CD4-positive, alpha-beta T cell treated with Interleukin-12 subunit alpha and Interleukin-12 subunit beta, for 1 hour (primary cell): ENCODE measurements at regions not wholly inside any gene's neighbourhood (a gene's known extent, or its start where the extent isn't known, plus 50 kb on each side); places are given as distances from the start of the nearest gene placed in this dataset.

Source experiments
- DNase-seq: peaks from one replicate; pipeline ENCODE4 v3.0.0-alpha.2; 2020

DNA sequence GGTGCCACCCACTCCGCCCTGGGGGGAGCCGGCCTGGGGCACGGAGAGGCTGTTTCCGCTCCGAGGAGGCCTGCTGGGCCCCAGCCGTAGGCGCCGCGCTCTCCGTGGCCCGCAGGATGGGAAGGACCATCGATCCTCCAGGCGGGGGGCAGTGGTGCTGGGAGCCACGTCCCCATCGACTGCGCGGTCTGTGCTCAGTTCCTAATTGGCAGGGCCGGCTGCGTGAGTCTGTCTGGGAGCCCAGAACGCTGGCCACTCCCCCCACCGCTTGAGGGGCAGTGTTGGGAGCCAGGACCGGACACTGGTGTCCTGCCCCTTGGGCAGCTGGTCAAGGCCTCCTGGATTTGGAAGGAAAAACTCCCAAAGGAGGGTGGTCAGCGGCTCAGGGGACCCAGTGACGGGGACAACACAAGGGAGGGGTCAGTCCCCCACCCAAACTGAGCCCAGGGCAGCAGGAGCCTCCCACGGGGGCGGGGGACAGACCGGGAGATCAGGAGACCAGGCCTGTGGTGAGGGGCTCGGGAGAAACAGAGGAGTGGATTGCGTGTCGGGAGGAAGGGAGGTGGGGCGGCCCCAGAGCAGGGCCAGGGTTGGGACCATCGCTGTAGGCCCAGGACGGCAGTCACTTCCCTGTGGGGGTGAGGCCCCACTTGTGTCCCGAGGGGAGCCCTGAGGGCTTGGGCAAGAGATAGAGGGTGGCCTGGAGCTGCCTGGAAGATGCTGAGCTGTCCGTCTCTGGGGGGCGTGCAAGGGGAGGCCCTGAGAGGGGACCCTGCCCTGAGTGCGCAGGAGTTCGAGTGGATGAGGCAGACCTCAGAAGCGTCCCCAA, 89.0 kb downstream of the UNCX start:
- no peak for DNase-seq

DNA sequence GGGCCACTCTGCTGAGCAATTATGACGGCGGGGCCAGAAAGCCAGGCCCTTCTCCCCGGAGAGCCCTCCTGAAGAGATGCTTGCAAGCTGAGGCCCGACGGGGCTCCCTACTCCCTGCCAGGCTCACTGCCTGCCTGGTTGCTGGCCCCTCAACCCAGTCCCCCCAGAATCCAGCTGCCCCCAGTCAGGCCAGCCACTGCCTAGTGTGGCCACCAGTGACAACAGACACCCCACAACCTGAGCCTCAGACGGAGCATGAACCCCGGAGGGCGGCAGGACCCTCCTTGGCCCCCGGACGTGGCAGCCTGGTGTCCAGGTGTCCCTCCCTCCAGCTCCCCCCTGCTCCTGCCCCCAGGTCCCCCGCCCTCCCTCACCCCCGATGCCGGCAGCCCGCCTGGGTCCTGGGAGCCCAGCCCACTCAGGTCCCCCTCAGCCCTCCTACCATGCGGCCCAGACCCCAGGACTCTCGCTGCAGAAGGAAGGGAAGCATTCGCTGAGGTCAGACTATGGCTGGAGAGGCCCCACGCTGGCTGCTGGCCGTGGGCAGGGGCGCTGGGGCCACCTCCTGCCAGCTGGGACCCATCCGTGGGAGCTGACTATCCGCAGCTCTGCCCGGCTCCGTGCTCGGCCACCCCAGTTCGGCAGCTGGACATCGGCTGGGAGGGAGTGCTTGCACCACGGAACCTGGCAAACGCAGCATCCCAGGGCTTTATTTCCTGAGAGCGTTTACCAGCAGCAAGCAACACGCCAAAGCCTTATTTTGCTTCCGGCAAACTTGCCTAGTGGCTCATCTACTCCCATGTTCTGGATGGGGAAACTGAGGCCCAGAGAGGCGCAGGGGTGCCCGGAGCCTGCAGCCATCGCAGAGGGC, 89.8 kb downstream of the UNCX start:
- DNase-seq, result no peak

DNA sequence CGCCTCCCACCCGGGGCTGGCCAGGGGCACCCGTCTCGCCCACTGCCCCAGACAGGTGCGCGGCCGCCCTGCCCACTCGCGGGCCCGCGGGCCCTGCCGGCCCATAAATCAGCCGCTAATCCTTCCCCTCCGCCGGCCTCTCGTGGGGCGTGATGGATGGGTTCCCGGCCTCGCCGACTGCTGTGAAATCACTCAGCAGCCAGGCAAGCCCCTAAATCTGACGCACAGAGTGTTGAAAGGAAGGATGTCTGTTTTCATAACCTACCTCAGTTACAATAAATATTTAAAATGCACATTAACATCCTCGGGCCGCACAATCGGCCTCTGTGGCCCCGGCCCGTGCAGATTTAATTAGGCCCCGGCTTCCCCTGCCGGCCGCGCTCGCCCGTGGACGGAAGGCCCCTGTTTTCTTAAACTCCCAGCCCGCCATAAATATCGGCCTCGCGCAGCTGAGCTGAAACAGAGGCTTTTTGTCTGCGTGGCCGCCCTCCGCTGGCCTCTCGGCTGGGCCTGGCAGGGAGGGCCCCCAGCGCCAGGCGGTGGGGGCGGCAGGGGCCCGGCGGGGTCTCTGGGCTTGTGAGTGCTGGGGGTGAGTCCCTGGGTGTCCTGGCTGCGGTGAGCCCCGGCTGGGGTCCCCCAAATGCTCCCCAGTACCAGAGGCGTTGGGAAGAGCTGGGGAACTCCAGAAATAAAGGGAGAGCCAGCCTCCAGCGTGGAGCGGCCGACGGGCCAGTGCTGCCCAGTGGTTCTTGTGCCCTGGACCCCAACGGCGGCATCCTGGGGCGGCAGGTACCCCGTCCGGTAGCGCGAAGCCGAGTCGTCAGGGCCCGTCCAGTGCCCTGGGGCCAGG, 90.7 kb downstream of the UNCX start:
- no peak for DNase-seq

DNA sequence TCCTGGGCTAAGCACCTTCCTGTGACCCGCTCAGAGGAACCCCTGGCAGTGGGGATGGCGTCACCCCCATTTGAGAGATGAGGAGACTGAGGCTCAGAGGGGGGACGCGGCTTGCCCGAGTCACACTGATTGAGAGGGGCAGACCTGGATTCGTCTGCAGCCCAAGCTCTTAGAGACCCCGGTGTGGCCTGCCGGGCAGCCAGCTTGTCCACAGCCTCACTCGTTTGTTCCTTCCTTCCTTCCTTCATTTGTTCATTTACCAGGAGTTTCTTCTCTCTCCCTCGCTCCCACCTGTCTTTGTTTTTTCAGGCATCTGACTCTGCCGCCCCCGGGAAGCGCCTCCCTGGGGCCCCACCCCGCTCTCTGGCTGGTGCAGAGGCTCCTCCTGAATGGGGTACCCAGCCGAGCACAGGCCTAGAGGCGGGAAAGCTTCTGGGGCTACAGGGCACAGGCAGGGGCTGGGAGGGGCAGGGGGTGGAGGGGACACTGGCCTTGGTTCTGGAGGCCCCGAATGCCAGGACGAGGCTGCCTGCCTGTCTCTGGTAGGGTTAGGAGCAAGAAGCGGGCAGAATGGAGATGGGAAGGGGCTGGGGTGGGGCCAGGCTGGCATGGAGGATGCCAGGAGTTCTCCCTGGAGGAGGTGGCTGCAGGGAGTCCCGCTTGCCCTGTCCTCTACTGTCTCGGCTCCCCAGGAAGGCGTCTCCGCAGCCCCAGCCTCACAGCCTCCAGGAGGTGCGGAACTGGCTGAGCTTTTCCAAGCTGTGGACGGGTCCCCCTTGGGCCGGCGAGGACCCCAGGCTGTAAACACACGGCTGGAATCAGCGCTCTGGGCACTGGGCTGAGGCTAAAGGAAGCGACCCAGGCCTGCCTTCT, 91.6 kb downstream of the UNCX start:
- DNase-seq, result no peak

DNA sequence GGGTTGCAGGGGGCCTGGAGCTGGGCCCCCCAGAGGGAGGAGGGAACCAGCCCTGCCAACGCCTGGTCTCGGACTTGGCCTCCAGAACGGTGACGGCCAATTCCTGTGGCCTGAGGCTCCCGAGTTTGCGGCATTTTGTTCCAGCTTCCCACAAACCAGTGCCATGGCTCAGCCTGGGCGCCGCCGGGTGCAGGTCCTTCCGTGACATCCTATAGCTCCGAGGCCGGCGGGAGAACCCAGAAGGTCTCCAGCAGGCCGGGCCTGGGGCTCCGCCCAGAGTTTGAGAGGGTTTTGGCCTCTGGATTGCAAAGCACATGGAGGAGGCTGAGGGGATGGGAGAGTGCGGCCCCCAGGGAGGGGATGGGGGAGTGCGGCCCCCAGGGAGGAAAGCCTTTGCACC, 92.6 kb downstream of the UNCX start:
- DNase-seq, result no peak

DNA sequence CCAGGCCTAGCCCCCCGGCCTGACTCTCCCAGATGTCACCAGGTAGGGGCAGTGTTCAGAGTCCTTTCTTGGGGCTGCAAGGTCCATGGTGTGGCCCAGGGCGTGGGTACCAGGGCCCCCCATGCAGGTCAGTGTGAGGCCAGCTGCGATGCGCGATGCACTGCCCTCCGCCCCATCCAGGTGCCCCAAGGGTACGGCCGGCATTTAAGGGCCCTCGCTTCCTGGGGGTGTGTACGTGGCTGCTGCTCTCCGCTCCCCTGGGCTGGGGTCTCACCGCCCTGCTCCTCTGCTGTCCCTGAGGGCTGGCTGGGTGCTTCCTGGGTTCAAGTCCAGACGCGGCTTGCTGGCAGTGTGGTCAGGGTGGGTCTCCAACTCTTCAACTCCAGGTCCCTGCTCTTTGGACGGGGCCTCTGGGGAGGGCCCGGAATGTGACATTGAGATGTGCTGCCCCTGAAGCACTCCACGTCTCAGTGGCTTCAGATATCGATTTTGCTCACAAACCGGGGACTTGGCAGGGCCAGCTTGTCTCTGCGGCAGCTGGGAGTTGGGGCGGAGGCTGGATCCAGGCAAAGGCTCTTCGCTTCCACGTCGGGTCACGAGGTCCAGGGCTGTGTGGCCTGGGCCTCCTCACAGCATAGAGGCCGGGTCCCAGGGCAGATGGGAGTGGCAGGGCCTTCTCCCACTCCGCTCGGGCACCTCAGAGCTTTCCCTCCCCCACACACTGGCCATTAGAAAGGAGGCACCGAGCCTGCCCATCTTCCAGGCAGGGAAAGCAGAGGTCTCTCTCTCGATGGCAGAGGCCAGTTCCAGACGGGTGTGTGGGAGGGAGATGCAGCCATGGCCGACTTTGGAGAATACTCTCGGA, 93.2 kb downstream of the UNCX start:
- DNase-seq, result no peak

DNA sequence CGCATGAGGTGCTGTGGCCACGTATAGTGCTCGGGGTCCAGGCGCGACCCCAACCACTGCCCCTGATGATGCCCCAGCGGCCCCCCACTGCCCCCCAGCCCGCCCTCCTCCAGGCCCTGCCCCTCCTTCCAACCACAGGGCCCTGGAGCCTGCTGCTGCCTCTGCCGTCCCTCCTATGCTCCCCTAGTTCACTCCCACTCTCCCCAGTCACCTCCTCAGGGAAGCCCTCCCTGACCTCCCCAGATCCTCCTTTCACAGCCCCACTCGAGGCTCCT, 93.8 kb downstream of the UNCX start:
- DNase-seq, result no peak

DNA sequence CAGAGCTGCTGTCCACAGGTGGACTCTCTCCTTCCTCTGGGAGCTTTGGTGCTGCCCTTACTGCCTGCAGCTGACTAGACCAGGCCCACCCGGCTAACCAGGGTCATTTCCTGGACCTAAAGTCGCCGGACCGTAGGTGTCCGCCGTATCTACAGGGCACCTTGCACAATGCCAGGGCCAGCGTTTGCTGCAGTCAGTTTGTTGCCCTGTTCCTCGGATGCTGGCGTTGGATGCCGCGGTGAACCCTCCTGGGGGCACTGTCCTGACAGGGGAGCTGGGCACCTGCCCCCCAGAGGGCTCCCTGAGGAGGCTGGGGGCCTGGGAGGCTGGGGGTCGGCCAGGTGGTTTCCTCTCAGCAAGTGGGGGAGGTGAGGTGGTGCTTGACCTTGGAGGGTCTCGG, 96.6 kb downstream of the UNCX start:
- no peak for DNase-seq

DNA sequence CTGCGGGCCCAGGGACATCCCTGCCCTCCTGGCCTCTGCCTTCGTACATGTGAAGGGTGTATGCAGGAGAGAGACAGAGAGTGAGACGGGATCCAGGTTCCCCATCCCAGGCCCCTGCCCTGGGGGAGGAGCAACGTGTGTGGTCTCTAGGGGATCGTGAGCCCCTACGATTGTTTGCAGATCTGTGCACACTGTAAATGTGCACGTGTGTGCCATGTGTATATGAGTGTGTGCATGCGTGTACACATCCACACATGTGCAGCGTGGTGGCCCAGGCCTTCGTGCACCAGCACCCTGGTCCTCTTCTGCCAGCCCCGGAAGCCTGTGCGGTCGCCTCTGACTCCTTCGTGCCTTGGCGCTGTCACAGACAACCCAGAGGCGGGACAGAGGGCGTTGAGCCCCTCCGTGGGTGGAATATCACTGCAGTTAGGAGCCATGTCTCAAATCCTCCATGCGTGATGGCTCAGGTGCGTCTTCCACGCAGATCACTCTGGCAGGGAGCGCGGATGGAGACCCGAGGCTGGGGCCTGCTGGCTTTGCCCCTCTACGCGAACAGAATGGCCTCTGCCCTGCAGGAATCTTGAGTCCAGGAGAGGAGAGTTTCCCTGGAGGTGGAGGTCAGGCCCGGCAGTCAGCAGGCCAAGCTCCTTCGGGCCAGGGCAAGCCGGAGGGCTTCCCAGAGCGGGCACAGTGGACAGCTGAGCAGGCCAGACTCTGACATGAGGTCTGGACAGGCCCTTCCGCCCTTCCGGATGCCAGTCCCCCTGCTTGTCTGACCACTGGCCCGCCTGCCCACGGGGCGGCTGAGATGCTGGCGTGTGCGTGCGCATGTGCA, 97.5 kb downstream of the UNCX start:
- no peak for DNase-seq

DNA sequence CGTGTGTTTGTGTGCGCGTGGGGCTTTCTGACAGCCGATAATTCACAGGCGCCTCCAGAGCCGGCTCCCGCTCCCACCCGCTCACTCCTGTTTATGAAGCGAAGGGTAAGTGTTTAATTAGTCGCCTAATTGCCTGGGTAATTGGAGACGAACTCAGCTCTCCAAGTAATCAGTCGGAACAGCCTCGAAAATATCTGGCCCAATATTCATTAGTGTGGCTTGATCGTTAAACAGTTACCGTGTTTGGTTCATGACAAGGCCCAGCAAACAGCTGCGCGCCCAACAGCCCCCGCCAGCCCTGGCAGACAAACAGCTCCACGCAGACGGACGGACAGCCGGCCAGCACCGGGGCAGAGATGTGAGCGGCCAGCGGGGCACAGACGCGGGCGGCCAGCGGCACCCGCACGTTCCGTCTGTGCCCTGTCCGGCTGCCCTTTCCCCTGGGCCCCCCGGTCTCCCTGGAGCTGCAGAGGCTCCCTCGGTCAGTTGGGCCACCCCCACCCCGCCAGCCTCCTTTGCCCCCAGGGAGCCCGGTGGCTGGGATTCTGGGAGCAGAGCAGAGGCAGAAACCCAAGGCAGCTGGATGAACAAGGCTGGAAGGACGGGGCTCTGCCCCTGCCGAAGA, 98.2 kb downstream of the UNCX start:
- DNase-seq, result no peak

DNA sequence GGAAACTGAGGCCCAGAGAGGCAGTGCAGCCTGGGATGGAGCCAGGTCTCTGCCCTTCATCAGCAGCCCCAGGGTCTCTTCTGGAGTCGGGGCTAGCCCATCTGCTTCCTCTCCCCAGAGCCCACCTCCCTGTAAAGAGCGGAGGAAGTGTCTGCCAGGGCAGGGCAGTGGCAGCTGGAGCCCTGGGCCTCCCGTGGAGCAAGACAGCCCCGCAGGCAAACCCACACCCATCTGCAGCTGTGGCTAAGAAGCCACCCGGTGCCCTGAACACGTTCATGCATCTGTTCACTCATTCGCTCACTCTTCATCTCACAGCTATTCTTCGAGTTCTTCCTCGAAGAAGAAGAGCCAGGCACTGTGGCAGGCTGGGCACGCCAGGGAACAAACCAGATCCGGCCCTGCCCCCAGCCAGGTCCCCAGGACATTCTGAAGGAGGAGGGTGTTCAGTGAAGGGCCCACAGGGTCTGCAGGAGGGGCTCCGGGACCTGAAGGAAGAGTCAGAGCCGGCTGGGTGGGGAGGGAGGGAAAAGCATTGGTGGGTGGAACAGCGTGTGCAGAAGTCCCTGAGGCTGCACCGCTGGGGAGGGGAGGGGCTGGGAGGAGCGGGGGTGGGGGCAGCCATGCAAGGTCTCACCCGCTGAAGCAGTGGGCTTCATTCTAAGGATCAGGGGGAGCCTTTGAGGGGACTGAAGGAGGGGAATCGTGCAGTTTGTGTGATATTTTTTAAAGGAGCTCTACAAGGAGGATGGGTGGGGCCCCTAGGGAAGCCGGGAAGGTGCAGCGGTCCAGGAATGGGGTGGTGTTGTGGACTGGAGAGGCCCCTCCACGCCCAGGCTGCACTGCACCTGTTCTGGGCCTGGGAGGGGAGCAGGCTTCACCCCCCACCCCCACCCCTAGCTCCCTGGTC, 99.1 kb downstream of the UNCX start:
- DNase-seq, result no peak

DNA sequence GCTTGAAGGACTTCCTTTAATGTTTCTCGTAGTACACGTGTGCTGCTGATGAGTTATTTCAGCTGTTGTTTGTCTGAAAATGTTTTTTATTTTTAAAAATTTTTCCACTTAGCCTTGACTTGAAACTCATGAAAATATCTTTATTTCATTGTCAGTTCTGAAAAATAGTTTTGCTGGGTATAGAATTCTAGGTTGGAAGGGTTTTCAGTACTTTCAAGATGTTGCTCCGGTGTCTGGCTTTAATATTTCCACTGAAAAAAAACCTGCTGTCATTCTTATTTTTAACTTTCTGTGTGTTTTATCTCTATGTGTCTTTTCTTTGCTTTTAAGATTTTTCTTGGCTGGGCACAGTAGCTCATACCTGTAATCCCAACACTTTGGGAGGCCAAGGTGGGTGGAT, 103.8 kb downstream of the UNCX start:
- no peak for DNase-seq

DNA sequence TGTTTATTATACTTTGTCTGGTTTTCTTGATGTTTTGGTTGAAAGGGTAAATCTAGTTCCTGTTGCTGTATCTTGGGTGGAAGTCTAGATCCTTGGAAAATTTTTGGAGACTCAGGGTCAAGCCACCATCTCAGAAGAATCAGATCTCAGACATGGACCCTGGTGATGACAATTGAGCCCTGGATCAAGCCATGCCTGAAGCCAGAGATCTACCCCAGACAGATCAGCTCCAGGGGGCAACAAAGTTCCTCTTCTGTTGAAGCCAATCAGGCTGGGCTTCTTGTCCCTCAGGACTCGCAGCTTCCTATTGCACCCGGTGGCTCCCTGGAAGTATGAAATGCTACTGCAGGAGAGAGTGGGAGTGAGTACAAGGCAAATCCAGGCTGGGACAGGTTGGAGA, 106.9 kb downstream of the UNCX start:
- no peak for DNase-seq

DNA sequence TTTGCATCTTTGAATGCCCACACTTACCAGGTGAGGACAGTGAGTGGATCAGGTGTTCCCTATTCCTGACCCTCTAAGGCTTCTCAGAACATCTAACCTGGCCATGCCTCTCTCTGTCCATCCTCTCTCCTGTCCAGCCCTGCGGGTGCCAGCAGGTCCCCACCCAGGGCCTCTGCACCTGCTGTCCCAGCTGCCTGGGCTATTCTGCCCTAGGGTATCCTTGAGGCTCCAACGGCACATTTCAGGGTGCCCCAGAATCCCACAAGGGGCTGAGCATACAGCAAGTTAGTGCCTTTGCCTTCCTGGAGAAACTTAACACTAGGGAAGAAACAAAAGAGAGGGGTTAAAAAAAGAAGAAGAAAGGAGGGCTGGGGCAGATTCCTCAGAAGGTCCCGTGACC, 107.4 kb downstream of the UNCX start:
- no peak for DNase-seq

DNA sequence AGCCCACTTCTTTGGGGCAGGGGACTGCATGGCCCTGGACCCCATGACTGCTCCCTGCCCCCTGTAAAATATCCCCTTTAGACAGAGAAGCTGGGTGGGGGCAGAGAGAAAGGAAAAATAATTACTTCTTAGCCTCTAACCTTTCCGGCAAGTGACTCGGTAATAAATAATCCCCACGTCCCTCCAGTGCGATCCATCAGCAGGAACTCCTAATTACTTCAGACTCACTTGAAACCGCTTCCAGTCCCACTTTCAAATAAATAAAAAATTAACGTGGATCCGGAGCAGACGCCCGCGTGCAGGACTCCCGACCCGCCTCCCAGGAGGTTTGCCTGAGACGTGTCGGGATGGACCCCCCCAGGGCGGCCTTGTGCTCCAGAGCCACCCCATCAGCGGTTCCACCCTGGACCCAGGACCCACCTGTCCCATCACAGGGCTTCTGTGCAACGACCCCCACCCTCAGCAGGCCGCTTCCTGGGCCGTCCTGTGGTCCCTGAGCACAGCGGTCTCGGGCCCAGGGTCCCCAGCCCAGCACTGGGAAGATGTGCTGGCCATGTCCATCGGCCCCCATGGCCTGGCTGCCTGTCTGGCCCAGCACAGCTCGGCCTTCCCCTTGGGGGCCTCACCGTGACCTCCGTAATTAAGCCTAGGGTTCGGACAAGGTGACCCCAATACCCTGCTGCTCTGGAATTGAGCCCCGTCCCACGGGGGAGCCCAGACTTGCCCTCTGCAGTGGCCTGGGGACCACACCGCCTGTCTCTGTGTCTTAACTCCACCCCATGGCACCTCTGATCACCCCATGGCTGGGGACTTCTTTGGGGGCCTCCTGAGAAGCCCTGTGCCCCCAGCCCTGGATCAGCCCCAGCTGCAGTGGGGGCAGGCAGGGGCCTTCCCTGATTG, 108.0 kb downstream of the UNCX start:
- no peak for DNase-seq

DNA sequence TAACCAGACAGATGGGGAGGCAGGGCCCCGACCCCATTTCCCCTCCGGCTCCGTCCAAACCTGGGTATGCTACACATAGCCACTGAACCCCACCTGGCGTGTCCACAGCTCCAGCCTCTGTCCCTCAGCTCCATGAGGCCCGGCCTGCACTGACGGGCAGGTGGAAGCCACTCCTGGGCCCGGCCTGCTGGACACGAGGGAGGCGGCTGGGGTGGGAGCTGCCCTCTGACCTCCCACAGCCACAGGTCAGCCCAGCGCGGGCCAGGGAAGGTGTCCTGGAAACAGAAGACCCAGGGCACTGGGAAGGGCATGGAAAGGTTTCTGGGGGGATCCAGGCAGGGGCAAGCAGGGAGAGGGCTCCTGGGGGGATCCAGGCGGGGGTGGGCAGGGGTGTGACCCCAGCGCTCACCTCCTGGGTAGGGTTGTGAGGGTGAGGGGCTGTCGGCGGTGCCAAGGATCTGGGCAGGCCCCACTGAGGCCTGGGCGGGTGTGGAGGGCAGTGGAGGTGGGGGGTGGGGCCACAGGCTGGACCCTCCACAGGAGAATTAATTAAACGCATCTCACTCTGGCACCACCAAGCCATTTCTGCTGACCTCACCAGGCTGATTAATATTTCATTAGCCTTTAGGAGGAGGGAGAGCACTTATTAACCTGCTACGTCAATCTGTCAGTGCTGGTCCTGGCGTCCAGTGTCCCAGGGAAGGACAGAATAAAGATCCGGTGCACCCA, 108.9 kb downstream of the UNCX start:
- DNase-seq, result no peak

DNA sequence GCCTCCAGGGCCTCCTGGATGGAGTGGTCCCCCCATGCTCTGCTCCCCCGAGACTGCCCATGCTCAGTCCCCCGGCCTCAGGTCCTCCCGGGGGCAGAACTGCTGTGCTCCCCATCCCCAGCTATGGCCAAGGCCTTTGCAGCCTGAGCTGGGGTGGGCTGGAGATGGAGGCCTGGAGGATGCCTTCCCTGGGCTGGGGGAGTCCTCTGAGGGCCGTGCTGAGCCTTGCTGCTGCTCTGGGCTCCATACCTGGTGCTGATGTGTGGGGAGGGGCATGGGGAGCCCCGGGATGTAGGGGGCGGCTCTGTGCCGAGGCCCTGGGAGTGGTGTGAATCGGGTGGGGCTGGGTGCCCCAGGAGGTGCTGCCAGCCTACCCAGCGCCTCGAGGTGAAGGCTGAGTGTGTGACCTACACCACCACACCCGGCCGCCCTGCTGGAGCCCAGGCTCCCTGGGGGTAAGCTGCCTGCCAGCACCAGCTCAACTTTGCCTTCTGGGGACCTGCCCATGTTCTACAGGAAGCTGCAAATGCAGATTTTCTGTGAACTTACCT, 109.5 kb downstream of the UNCX start:
- DNase-seq, result no peak
